H9 (cell line): ENCODE measurements at regions not wholly inside any gene's neighbourhood (a gene's known extent, or its start where the extent isn't known, plus 50 kb on each side); places are given as distances from the start of the nearest gene placed in this dataset.
"Not testable (repeated sequence)": the region's sequence is repeated elsewhere in the genome, so short reads cannot be mapped to it uniquely, and the experiment has no call there.

Experiments used
- DNase-seq: peaks from one replicate; pipeline ENCODE4 v3.0.0-alpha.2; 2017
- H2AFZ ChIP-seq: one replicate; pipeline ENCODE4 v1.6.1; 2013; ENCODE audit warnings: mild to moderate bottlenecking, low read length, control low read depth, moderate library complexity
- H2AK5ac ChIP-seq: 2 replicates; pipeline ENCODE4 v1.6.1; 2013; ENCODE audit warnings: low read length, control low read depth, mixed read lengths; ENCODE audit not compliant: insufficient read length
- H2BK120ac ChIP-seq: one replicate; pipeline ENCODE4 v1.6.1; 2013; ENCODE audit warnings: low read depth, mild to moderate bottlenecking, low read length, control low read depth, inconsistent platforms; ENCODE audit not compliant: poor library complexity, severe bottlenecking
- H2BK12ac ChIP-seq: 2 replicates; pipeline ENCODE4 v1.6.1; 2013; ENCODE audit warnings: low read length, control low read depth, mixed read lengths, low read depth; ENCODE audit not compliant: insufficient read length
- H2BK15ac ChIP-seq: 2 replicates; pipeline ENCODE4 v1.6.1; 2013; ENCODE audit warnings: low read depth, low read length, control low read depth
- H2BK20ac ChIP-seq: one replicate; pipeline ENCODE4 v1.6.1; 2013; ENCODE audit warnings: low read depth, mild to moderate bottlenecking, low read length, control low read depth, inconsistent platforms; ENCODE audit not compliant: poor library complexity, severe bottlenecking
- H2BK5ac ChIP-seq: 2 replicates; pipeline ENCODE4 v1.6.1; 2013; ENCODE audit warnings: low read length, control low read depth, mixed read lengths; ENCODE audit not compliant: insufficient read length
- H3K14ac ChIP-seq: 2 replicates; pipeline ENCODE4 v1.6.1; 2013; ENCODE audit warnings: low read length, control low read depth; ENCODE audit not compliant: insufficient read depth
- H3K18ac ChIP-seq: 2 replicates; pipeline ENCODE4 v1.6.1; 2013; ENCODE audit warnings: low read depth, mild to moderate bottlenecking, mixed read lengths, low read length, control low read depth; ENCODE audit not compliant: insufficient read length
- H3K23ac ChIP-seq: 2 replicates; pipeline ENCODE4 v1.6.1; 2013; ENCODE audit warnings: low read length, control low read depth, mixed read lengths, low read depth; ENCODE audit not compliant: insufficient read length
- H3K23me2 ChIP-seq: 2 replicates; pipeline ENCODE4 v1.6.1; 2013; ENCODE audit warnings: low read depth, mild to moderate bottlenecking, mixed read lengths, low read length, control low read depth; ENCODE audit not compliant: insufficient read length, poor library complexity, severe bottlenecking
- H3K27ac ChIP-seq: 2 replicates; pipeline ENCODE4 v1.5.1; 2013; ENCODE audit warnings: low read length, control low read depth, mixed read lengths, low read depth; ENCODE audit not compliant: insufficient read length
- H3K27me3 ChIP-seq: 2 replicates; pipeline ENCODE4 v1.6.1; 2013; ENCODE audit warnings: low read length, control low read depth, inconsistent platforms; ENCODE audit not compliant: insufficient read depth
- H3K4ac ChIP-seq: 2 replicates; pipeline ENCODE4 v1.6.1; 2013; ENCODE audit warnings: low read depth, mild to moderate bottlenecking, control low read depth, inconsistent platforms, low read length, moderate library complexity
- H3K4me1 ChIP-seq: 2 replicates; pipeline ENCODE4 v1.6.1; 2013; ENCODE audit warnings: low read length, control low read depth, inconsistent platforms; ENCODE audit not compliant: insufficient read depth
- H3K4me2 ChIP-seq: 2 replicates; pipeline ENCODE4 v1.6.1; 2013; ENCODE audit warnings: low read length, control low read depth, mixed read lengths; ENCODE audit not compliant: insufficient read length, insufficient read depth
- H3K56ac ChIP-seq: 2 replicates; pipeline ENCODE4 v1.6.1; 2013; ENCODE audit warnings: low read depth, mild to moderate bottlenecking, mixed read lengths, low read length, control low read depth; ENCODE audit not compliant: insufficient read length
- H3K79me1 ChIP-seq: 2 replicates; pipeline ENCODE4 v1.6.1; 2013; ENCODE audit warnings: low read depth, mild to moderate bottlenecking, moderate library complexity, low read length, control low read depth, inconsistent platforms; ENCODE audit not compliant: insufficient read depth, poor library complexity, severe bottlenecking
- H3K79me2 ChIP-seq: 2 replicates; pipeline ENCODE4 v1.6.1; 2013; ENCODE audit warnings: low read length, control low read depth, inconsistent platforms; ENCODE audit not compliant: insufficient read depth
- H3K9ac ChIP-seq: 2 replicates; pipeline ENCODE4 v1.6.1; 2013; ENCODE audit warnings: low read length, control low read depth, mixed read lengths; ENCODE audit not compliant: insufficient read length; ENCODE audit errors: extremely low read depth
- H3K9me3 ChIP-seq: one replicate; pipeline ENCODE4 v1.6.1; 2013; ENCODE audit warnings: low read depth, low read length, inconsistent platforms; ENCODE audit not compliant: control insufficient read depth
- H3T11ph ChIP-seq: one replicate; pipeline ENCODE4 v1.6.1; 2013; ENCODE audit warnings: mild to moderate bottlenecking, low read length, control low read depth, inconsistent platforms
- H4K20me1 ChIP-seq: one replicate; pipeline ENCODE4 v1.6.1; 2013; ENCODE audit not compliant: control insufficient read depth, insufficient read length, insufficient read depth
- H4K5ac ChIP-seq: 2 replicates; pipeline ENCODE4 v1.6.1; 2013; ENCODE audit warnings: low read depth, mild to moderate bottlenecking, mixed read lengths, low read length, control low read depth; ENCODE audit not compliant: insufficient read length
- H4K8ac ChIP-seq: replicated peaks from 2 replicates; pipeline ENCODE4 v1.6.1; 2013; ENCODE audit warnings: low read length, control low read depth, mixed read lengths, low read depth; ENCODE audit not compliant: insufficient read length
- H4K91ac ChIP-seq: 2 replicates; pipeline ENCODE4 v1.6.1; 2013; ENCODE audit warnings: low read depth, mild to moderate bottlenecking, moderate library complexity, mixed read lengths, low read length, control low read depth; ENCODE audit not compliant: insufficient read length
- H3K27ac Mint-ChIP-seq, 3 experiments: 2 replicates in 2 of 3; 3 replicates in 1 of 3; pipeline ENCODE4 v1.8.0; 2020 to 2021; ENCODE audit warnings: mixed read lengths in 3 of 3, mild to moderate bottlenecking in 1 of 3, moderate library complexity in 1 of 3
- H3K27me3 Mint-ChIP-seq: 2 replicates; pipeline ENCODE4 v1.8.0; 2021; ENCODE audit warnings: low read depth, mild to moderate bottlenecking, moderate library complexity, mixed read lengths
- H3K36me3 Mint-ChIP-seq, 3 experiments: 2 replicates in 2 of 3; 3 replicates in 1 of 3; pipeline ENCODE4 v1.8.0; 2020 to 2021; ENCODE audit warnings: low read depth in 3 of 3, mixed read lengths in 3 of 3; ENCODE audit not compliant: insufficient read depth in 1 of 3
- H3K4me1 Mint-ChIP-seq, 2 experiments: 2 replicates each; pipeline ENCODE4 v1.8.0; 2020; ENCODE audit warnings: mixed read lengths in 2 of 2
- H3K4me3 Mint-ChIP-seq, 2 experiments: 2 replicates in 1 of 2; 3 replicates in 1 of 2; pipeline ENCODE4 v1.8.0; 2020 to 2021; ENCODE audit warnings: mild to moderate bottlenecking in 2 of 2, mixed read lengths in 2 of 2, moderate library complexity in 1 of 2
- H3K9me3 Mint-ChIP-seq, 2 experiments: 2 replicates in 1 of 2; 3 replicates in 1 of 2; pipeline ENCODE4 v1.8.0; 2020; ENCODE audit warnings: mild to moderate bottlenecking in 2 of 2, mixed read lengths in 2 of 2, moderate library complexity in 1 of 2
- WGBS: extraction: QIAGEN DNeasy Blood & Tissue Kit; methylation state at CpG from one replicate; pipeline ENCODE4 v1.1.7; 2013; ENCODE audit warnings: missing lambda C conversion rate, low lambda C conversion rate, mixed read lengths; ENCODE audit not compliant: insufficient read length; ENCODE audit errors: extremely low coverage; 5-methylcytosine and 5-hydroxymethylcytosine counted together

GRCh38 chr1:120489217-120489616 lies 74.4 kb downstream of the NBPF8 start:
- not testable (repeated sequence) for H3K4ac ChIP-seq, H3K27ac ChIP-seq, H4K91ac ChIP-seq, H4K8ac ChIP-seq, H3T11ph ChIP-seq, H3K18ac ChIP-seq, H2BK5ac ChIP-seq, H3K27me3 ChIP-seq, H3K4me1 Mint-ChIP-seq, H3K4me1 ChIP-seq, H3K9me3 Mint-ChIP-seq, H3K23ac ChIP-seq, H3K56ac ChIP-seq, H2AK5ac ChIP-seq, H3K9me3 ChIP-seq, H3K4me3 Mint-ChIP-seq, H2BK20ac ChIP-seq, H3K23me2 ChIP-seq, H4K5ac ChIP-seq, H3K79me2 ChIP-seq, H3K79me1 ChIP-seq, H2BK12ac ChIP-seq, H3K14ac ChIP-seq, H3K9ac ChIP-seq, H3K4me2 ChIP-seq, H4K20me1 ChIP-seq, DNase-seq, H3K27ac Mint-ChIP-seq, H2BK120ac ChIP-seq, H3K27me3 Mint-ChIP-seq, H2AFZ ChIP-seq, H3K36me3 Mint-ChIP-seq, H2BK15ac ChIP-seq
- no CpG with 5 or more reads among the region's 8 CpGs for WGBS

- H2BK20ac ChIP-seq, H2AFZ ChIP-seq, H3K4me1 Mint-ChIP-seq, H3K23me2 ChIP-seq, H3K36me3 Mint-ChIP-seq, H4K91ac ChIP-seq, H3K27ac Mint-ChIP-seq, H3K23ac ChIP-seq, H3K9ac ChIP-seq, DNase-seq, H2BK120ac ChIP-seq, H3K18ac ChIP-seq, H4K5ac ChIP-seq, H3K14ac ChIP-seq, H2BK5ac ChIP-seq, H3K4me2 ChIP-seq, H3K4ac ChIP-seq, H2BK15ac ChIP-seq, H3K27me3 Mint-ChIP-seq, H3K56ac ChIP-seq, H2BK12ac ChIP-seq, H3K27ac ChIP-seq, H4K20me1 ChIP-seq, H3K27me3 ChIP-seq, H3K79me2 ChIP-seq, H3K9me3 Mint-ChIP-seq, H3T11ph ChIP-seq, H3K4me3 Mint-ChIP-seq, H2AK5ac ChIP-seq, H4K8ac ChIP-seq, H3K4me1 ChIP-seq, H3K9me3 ChIP-seq, H3K79me1 ChIP-seq: not testable (repeated sequence)
- no CpG with 5 or more reads among the region's 3 CpGs for WGBS
Measured at GRCh38 chr1:120497145-120497544, 82.3 kb downstream of the NBPF8 start.
